ENCODE measurements at regions not wholly inside any gene's neighbourhood (a gene's known extent, or its start where the extent isn't known, plus 50 kb on each side); places are given as distances from the start of the nearest gene placed in this dataset.

DNA sequence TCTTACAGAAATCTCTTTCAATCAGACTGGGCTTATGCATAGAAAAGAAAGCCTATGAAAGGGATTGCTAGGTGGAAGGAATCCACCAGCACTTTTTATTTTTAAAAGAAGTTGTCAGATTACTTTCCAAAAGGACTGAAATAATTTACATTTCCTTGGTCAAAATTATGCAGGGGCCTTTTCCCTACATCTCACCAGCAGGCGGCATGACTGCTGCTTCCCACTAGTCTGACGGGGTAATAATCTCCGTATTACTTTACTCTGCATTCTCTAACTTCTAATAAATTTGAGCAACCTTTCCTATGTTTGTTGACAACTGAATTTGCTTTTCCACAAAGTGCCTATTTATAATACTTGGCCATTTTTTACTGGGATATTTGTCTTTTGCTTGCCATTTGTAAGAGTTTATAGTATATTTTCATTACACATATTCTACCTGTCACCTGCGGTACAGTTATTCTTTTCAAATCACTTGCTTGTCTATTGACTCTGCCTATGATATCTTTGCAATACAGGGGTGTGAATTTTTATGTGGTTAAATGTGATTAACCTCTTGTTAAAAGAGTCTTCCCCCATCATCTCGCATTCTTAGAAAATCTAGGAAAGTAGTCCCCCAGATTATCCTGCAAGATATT, 51.9 kb upstream of the USP47 start:
- DNase-seq: peak in 1 of 2 donors; percentile 16

DNA sequence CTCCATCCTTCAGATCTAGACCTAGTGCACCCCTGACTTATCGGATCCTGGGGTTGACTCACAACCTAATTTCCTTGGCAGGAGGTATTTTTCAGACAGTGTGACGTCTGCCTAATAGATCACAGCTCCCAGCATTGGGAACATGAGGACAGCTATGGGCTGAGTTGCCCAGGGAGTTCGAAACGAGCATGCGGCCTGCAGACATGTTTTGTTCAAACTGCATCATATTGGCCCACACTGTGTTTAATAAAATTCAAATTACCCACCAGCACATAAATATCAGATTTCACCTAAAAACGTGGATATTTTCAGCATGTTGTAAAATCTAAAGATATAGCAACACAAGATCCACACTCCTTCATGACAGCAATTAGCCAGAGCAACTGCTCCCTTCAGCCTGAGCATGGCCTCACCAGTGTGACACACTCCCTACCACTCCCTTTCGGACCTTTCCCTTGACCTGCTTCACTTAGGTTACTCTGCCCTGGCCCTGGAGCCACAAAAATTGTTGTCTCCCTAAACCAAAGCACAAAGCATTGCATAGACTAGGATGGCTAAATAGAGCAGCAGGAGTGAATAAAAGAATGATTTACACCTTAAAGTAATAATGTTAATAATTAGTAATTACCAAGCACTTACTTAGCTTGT, 53.6 kb upstream of the USP47 start:
- DNase-seq: no peak

DNA sequence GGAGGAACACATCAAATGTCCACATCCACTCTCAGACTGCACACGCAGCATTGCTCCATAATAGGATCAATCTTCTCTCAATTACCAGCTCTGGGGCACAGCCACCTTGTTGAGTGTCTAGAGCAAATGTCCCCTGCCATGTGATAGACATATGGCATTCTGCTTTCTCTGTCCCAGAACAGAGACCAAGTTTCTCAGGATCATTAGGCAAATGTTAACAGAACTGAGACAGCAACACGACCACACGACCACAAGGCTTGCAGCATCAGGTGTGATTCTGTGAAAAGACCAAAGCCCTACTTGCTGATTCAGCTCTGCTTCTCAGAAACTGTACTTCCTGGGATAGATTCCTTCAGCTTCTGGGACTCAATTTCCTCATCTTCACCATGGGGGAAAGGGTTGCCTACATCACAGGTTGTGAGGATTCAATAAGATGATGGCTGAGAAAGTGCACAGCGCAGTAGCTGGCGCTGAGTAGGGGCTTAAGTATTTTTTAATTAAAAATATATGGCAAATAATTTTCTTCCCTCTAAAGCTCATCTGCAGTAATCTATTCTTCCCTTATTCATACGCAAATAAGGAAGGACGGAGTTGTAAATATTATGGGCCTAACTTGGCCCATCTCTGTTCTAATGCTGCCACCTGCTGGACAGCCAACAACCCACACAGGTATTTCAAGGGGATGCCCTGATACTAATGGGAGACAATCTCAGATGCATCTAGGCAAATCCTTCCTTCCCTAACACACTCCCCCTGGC, 54.3 kb upstream of the USP47 start:
- peak; percentile 75 to 76 for DNase-seq

DNA sequence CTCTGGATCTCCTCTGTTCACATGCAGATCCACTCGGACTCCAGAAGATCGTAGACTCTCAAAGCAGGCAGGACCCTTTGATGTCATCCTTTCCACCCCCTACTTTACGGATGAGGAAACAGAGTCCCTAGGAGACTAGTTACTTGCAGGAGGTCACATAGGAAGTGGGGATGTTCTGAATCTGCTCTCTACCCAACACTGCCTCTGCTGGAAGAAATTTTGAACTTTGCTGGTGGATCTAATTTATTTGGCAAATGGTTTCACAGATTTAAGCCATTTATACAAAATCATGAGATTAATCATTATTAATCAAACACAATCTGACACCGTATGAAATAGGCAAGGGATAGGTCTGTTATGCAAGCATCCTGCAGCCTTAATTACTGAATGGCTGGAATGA, 55.0 kb upstream of the USP47 start:
- DNase-seq: no peak

DNA sequence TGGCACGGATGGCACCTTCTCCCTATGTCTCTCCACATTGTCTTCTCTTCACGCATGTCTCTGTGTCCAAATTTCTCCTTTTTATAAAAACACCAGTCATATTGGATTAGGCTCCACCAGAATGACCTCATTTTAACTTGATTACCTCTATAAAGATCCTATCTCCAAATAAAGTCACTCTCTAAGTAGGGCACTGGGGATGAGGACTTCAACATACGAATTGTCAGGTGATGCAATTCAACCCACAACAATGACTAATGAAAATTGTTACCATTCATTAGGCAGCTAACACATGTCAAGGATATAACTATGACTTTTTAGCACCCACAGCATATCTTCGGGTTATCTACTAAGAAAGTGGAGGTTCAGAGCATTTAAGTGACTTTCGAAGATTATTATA, 55.5 kb upstream of the USP47 start:
- DNase-seq: no peak

DNA sequence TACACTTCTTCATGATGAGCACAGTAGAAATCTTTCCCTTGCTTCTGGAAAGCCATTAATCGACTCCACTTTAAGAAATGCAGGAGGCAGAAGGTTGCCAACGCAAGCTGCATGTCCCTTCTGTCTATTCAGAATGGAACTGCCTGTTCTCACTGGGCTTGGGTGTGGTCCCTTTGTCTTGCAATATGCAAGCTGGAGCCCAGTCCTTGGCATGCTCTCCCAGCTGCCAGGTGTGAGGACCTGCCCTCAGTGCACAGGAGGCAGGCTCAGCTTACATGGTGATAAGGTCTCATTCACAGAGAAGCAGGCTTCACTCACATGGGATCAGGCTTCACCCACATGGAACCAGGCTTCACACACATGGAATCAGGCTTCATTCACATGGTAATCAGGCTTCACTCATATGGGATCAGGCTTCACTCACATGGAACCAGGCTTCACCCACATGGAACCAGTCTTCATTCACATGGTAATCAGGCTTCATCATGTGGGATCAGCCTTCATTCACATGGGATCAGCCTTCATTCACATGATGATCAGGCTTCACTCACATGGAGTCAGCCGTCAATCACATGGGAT, 59.2 kb upstream of the USP47 start:
- DNase-seq: no peak

DNA sequence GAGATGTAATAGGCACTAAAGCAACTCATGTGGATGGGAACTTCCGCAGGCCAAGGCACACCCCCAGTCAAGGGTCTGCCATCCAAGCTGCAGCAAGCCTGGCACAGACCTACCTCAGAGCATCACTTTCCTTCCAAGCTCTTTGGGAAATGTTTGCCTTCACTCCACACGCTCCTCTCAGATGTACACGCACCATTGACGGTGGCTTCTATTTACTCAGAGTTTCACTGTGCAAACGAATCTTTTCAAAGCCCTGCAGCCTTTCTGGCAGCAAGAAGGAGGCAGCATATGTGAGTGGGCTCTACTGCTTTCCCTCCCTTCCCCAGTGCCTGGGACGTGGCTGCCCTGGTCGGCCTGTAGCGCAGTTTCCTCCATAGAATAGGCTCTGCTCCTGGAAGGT, 60.9 kb upstream of the USP47 start:
- DNase-seq: no peak

DNA sequence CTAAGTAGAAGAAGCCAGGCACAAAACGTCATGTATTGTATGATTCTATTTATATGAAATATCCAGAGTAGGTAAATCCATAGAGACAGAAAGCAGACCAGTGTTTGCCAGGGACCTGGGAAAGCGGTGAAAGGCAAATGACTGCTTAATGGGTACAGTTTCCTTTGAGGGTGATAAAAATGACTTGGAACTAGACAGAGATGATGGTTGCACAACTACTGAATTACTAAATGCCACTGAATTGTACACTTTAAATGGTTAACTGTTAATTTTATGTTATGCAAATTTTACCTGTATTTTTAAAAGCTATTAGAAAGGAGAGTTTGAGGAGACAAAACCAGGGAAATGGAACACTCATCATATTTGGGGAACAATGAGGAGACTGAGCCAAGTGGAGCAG, 61.8 kb upstream of the USP47 start:
- DNase-seq: no peak

DNA sequence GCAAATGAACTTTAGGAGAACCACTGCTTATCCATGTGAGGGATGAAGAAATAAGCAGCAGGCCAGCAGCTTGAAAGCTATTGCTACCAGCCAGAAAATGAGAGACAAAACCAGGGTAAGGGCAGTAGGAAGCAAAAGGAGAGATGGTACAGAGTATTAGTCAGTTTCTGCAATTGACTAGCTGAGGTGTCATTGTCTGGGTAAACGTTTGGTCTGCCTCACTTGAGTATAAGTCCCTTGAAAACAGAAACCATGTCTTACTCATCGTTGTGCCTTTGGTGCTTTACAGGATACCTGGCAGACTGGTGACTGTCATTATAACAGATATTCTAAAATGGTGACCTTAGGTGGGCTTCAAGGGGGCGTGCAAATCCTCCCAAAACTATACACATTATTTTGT, 63.9 kb upstream of the USP47 start:
- no peak for DNase-seq

DNA sequence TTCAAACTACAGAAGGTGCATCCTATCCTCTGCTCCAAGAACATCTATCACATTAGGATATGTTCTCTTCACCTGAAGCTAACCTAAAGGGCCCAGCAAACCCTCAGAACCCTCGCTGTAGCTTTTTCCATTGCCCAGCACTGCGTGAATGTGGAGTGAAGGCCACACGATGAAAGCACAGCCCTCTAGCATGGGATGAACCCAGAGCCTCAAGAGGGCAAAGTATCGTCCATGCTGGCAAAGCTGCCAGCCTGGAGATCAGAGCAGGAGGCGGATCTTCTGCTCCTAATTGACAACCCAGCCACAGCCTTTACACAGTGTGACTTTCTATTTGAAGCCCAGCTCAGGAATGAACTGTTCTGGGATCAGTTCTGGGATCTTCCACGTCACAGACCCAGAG, 65.1 kb upstream of the USP47 start:
- no peak for DNase-seq

DNA sequence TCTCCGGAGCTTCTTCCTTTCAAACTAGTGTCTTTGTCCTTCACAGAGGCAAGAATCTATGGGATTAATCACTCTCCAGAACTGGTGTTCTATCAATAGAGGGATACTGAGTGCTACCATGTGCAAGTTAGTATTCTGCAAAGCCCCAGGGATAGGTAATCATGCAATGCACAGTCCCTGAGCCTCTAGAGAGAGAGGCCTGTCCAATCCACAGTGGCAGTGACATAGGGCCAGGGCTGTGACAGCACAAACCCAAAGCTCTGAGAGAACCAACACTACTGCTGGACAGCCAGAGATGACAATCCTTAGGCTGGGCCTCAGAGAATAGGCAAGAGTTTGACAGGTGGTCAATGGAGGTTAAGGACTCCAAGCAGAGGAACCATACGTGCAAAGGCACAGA, 66.8 kb upstream of the USP47 start:
- no peak for DNase-seq

DNA sequence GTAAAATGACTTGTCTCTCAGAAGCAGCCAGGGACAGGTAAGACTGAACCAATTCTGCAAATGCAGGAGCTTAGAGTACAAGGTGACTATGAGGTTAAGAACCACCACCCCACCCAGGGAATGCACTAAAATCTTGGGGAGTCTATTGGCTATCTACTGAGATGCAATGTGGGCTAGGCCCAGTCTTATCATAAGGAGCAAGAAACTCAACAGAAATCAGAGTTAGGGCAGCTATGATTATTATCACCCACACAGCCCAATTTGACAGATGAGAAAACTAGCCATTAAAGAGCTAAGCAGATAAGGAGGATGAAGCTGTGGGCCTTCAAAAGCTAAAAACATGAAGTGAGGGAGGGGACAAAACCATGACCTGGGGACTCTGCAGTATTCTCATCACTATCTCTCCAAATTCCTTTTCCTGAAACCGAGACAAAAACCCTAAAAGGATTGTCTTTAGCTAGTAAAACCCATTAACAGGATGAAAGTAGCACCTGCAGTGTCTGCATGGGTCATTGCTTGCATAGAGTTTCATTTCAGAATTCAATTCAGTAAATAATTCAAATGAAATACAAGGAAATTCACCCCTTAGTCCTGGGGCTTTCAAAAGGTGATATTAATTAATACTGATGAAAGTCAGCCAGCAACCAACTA, 68.8 kb upstream of the USP47 start:
- DNase-seq: no peak

DNA sequence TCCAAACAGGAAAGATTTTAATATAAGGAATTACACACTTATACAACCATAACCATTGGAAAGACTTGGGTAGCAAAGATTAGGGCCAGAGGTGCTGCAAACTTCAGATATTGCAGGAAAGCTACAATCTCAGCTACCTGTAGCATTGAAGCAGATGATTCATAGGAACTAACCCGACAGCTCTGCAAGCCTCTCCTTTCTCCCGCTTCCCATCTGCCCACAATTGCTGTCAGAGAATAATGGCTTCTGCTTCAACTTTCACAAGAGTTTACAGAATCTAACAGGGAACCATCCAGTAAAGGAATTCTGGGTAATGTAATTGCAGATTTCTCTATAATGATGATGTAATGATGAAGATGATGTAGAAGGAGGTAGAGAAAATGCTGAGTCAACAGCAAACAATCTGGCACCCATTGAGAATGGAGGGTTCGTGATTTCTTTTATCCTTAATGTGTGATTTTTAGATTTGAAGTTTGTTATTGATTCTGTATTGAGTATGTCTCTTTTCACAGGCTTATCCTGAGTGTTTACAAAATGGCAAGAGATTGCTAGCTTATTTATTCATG, 70.8 kb upstream of the USP47 start:
- DNase-seq: no peak

DNA sequence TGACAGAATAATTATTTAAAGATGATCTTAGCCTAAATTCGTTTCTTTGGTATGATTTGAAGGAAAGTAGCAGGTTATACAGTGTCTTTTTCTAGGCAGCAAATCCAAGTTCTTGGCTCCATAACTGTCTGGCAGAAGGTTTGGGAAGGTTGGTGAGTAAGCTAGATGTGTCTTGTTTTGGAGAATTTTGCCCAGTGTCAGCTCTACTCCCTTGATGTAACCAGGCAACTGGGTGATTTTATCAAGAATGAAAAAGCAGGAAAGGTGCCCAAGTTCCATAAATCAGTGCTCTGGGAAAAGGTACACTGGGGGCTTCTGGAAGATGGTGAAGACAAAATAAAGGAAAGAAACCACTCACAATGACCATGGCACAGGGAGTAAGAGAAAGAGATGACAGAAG, 71.5 kb upstream of the USP47 start:
- DNase-seq: no peak

DNA sequence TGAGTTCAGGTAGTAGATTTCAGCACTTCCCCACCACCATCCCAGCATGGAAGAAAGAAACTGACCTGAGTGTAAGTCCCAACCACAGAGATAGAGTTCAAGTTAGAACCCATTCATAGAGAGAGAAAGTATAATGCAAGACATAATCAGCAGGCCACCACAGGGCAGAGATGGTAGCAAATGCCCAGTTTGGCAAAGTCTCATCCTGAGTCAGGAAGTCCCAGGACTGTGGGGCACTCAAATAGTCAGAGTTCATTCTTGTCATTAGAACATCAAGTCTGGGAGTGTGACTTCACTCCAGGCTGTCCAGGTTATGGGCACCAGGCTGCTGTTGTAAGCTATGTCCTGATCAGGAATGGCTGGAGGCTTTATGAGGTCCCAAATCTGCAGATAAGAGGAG, 72.0 kb upstream of the USP47 start:
- DNase-seq: no peak

DNA sequence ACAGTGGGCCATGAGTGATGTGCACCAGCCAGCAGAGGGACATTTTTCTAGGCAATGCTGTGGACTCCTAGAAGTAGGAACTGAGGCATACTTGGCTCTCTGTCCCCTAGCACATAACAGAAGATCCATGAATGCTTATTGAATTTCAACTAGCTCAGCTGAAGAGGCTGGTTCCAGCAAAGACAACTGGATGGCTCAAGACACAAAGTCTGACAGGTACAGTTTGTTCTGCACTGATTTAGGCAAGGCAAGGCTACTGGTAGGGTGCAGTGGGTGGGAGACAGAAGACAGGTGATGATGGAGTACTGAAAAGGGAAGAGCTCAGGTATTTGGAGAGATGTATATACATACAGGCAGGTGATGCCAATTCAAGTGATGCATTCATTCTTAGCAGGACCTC, 72.4 kb upstream of the USP47 start:
- DNase-seq: no peak

DNA sequence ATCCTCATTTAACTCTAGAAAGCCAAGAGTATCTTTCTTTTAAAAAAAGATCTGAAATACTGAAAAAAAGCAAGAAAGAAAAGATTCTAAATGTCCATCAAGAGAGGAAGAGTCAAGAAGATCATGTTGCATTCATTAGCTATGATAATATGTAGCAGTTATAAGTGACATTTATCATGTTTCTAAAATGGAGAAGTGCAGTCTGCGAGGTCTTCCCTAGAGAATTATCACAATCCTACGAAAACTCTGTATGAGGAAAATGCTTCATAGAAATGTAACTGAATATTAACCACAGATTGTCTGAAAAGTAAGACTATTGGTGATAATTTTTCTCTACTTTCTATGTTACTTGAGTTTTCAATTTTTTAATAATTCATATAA, 77.4 kb upstream of the USP47 start:
- no peak for DNase-seq

DNA sequence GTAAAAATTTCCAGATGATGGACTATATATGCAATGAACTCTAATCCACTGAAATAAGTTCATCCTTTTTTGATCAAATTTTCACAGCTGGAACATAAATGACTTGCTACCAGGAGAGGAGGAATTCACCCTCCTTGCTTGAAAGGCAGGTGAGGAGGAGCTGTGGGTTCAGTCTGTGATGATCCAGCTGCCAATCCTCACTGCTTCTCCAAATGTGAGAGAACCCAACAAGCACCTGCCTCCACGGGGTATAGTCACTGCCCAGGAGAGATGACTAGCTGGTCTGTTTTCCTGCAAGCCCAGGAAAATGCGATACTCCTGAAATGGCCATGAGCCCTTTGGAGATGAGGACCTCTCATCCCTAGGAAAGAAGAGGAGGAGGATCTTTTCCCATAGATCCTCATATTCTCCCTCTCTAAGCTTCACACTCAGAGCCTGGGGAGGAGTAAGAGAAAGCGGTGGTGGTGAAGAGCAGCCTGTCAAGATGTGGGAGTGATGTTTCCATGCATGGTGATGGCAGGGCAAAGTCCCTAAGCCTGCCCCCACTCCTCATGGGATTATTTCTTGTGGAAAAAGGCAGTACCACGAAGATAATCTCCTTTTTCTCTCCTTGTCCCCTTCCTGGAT, 77.9 kb upstream of the USP47 start:
- no peak for DNase-seq

DNA sequence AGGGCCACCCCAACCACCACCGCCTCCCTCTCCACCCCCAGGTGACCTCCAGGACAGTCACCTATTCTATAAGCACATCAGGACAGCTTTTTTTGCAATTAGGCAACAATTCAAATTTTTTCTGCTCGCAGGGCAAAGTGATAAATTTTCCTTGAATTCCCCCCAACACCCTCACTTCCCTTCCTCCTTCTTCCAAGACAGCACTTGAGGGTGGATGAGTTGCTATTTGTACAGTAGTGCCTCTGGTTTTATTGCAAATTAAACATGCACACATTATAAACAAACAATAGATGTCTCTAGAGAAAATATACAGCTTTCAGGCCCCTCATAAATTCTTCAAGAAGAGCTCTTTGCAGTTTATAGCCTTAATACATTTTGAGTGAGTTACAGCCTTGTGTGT, 80.9 kb upstream of the USP47 start:
- DNase-seq: no peak

DNA sequence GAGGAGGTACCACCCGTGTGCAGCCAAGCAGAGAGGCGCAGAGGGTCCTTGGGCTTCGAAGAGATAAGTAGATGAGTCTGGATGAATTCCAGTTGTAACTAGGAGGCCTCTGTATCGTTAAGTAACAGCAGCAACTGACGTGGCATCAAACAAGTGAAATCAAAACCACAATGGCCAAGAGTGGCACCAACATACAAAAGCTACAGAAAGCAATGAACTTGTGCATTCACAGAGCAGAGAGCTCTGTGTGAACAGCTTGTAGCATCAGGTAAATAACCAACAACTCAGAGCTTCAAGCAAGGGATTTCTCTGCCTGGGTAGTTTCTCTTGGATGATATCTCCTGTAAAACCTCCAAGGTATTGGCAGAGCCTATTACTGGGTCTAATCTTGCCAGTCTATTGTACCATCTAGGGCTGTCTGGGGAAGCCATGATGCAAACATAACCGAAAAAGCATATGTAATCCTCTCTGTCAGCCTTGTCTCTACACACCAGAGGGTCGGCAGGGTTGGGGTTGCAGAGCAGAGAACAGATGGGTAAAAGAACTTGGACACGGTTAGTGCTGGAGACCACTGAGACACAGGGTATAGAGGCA, 83.1 kb upstream of the USP47 start:
- no peak for DNase-seq

DNA sequence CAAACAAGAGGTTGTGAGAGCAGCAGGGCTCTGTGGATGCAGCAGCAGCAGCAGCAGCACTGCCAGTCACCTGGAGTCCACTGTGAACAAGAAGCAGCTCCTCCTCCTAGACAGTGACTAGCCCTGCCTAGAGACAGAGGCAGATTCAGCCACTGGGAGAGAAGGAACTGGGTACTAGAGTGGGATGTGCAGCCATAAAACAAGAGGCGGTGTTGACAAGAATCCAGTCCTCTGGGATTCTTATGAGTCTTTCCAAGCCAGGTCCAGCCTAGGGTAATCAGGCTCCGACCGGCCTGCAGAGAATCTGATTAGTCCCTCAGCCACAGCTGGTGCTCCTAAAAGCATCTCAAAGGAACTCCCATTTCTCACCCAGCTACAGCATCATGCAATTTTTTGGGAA, 83.9 kb upstream of the USP47 start:
- no peak for DNase-seq

DNA sequence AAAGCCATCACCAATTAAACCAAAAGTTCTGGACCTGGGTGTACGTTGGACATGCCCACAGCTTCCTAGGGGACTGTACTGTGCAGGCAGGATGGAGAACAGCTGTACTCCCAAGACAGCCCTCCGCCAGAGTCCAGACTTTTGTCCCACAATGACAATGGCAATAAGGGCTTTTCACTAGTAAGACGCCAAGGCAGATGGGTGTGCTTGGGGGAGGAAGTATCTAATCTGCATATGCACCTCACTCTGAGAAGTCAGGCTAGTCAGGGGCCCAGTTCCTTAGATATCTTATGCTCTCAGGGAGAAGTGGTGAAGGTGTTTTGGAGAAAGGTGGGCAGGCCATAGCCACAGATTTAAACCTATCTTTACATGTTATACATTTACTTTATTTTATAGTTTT, 85.1 kb upstream of the USP47 start:
- DNase-seq: no peak
